ENCODE measurements at regions not wholly inside any gene's neighbourhood (a gene's known extent, or its start where the extent isn't known, plus 50 kb on each side); places are given as distances from the start of the nearest gene placed in this dataset.

- H3K36me3 ChIP-seq (ENCODE audit: insufficient read depth, low read length) = no peaks in the 10 kb centered on the region
- Mint-ChIP-seq H3K36me3 (ENCODE audit: low read depth) (no peaks in the 10 kb centered on the region), H3K27me3 (no peaks in the 10 kb centered on the region), H3K4me3 (no peak overlapping the region), H3K9me3 (no peaks in the 10 kb centered on the region), H3K4me1 (ENCODE audit: low read depth) (no peaks in the 10 kb centered on the region), H3K27ac (no peak overlapping the region)
- H3K27me3 ChIP-seq (ENCODE audit: control insufficient read depth in 1 of 2, insufficient read depth in 2 of 2, low read length in 2 of 2) = no peaks in the 10 kb centered on the region
- no peaks in the 10 kb centered on the region for H3K4me1 ChIP-seq (ENCODE audit: insufficient read depth, low read length)
- no peak overlapping the region for H3K27ac ChIP-seq (ENCODE audit: low read depth in 1 of 2, low read length in 2 of 2)
- ChIA-PET CTCF (no interaction called here), POLR2A (no interaction called here)
- no peak overlapping the region for H3K4me3 ChIP-seq (ENCODE audit: low read length)
- intact Hi-C loops (cut with DNase I, micrococcal nuclease) = no loop called here
- DNase-seq = no peak
- H3K9me3 ChIP-seq (ENCODE audit: control insufficient read depth in 1 of 2, insufficient read depth in 1 of 2, low read length in 2 of 2) = peaks cover 0 to 17% of the 10 kb centered on the region in 2 experiments
- ATAC-seq (ENCODE audit: poor library complexity) = no peak
- TF ChIP-seq CTCF (IDR thresholded peaks at IDR 0.05) = no peak
These were observed 212.0 kb upstream of the SSTR4 start for GRCh38 chr20:22823119-22823518.

- Histone ChIP-seq H3K27ac (ENCODE audit: low read depth in 1 of 2, low read length in 2 of 2) (no peak overlapping the region), H3K4me3 (ENCODE audit: low read length) (no peak overlapping the region), H3K9me3 (ENCODE audit: control insufficient read depth in 1 of 2, insufficient read depth in 1 of 2, low read length in 2 of 2) (peaks cover 0 to 17% of the 10 kb centered on the region in 2 experiments), H3K4me1 (ENCODE audit: insufficient read depth, low read length) (no peaks in the 10 kb centered on the region), H3K27me3 (ENCODE audit: control insufficient read depth in 1 of 2, insufficient read depth in 2 of 2, low read length in 2 of 2) (no peaks in the 10 kb centered on the region), H3K36me3 (ENCODE audit: insufficient read depth, low read length) (no peaks in the 10 kb centered on the region)
- H3K27me3 Mint-ChIP-seq = no peaks in the 10 kb centered on the region
- ChIA-PET POLR2A (no interaction called here), CTCF (no interaction called here)
- no peak for ATAC-seq (ENCODE audit: poor library complexity)
- no peaks in the 10 kb centered on the region for H3K4me1 Mint-ChIP-seq (ENCODE audit: low read depth)
- TF ChIP-seq CTCF (IDR thresholded peaks at IDR 0.05) = no peak
- no peaks in the 10 kb centered on the region for H3K9me3 Mint-ChIP-seq
- H3K36me3 Mint-ChIP-seq (ENCODE audit: low read depth) = no peaks in the 10 kb centered on the region
- no peak overlapping the region for H3K27ac Mint-ChIP-seq
- H3K4me3 Mint-ChIP-seq = no peak overlapping the region
- DNase-seq = no peak
- intact Hi-C loops (cut with DNase I, micrococcal nuclease) = no loop called here
These were observed 211.0 kb upstream of the SSTR4 start for GRCh38 chr20:22824077-22824476.

GRCh38 chr20:22825076-22825475, 210.0 kb upstream of the SSTR4 start:
- no peak for ATAC-seq (ENCODE audit: poor library complexity)
- Mint-ChIP-seq H3K27ac (no peak overlapping the region), H3K27me3 (no peaks in the 10 kb centered on the region), H3K4me1 (ENCODE audit: low read depth) (no peaks in the 10 kb centered on the region), H3K4me3 (no peak overlapping the region), H3K36me3 (ENCODE audit: low read depth) (no peaks in the 10 kb centered on the region), H3K9me3 (no peaks in the 10 kb centered on the region)
- DNase-seq = no peak
- Histone ChIP-seq H3K4me3 (ENCODE audit: low read length) (no peak overlapping the region), H3K4me1 (ENCODE audit: insufficient read depth, low read length) (no peaks in the 10 kb centered on the region), H3K27ac (ENCODE audit: low read depth in 1 of 2, low read length in 2 of 2) (no peak overlapping the region), H3K36me3 (ENCODE audit: insufficient read depth, low read length) (no peaks in the 10 kb centered on the region), H3K9me3 (ENCODE audit: control insufficient read depth in 1 of 2, insufficient read depth in 1 of 2, low read length in 2 of 2) (peaks cover 0 to 17% of the 10 kb centered on the region in 2 experiments), H3K27me3 (ENCODE audit: control insufficient read depth in 1 of 2, insufficient read depth in 2 of 2, low read length in 2 of 2) (no peaks in the 10 kb centered on the region)
- ChIA-PET POLR2A (no interaction called here), CTCF (no interaction called here)
- TF ChIP-seq CTCF (IDR thresholded peaks at IDR 0.05) = no peak
- intact Hi-C loops (cut with DNase I, micrococcal nuclease) = no loop called here

Measured in CD4-positive, alpha-beta T cell (primary cell).